ENCODE measurements at regions not wholly inside any gene's neighbourhood (a gene's known extent, or its start where the extent isn't known, plus 50 kb on each side); places are given as distances from the start of the nearest gene placed in this dataset.
"Not testable (repeated sequence)": the region's sequence is repeated elsewhere in the genome, so short reads cannot be mapped to it uniquely, and the experiment has no call there.

DNA sequence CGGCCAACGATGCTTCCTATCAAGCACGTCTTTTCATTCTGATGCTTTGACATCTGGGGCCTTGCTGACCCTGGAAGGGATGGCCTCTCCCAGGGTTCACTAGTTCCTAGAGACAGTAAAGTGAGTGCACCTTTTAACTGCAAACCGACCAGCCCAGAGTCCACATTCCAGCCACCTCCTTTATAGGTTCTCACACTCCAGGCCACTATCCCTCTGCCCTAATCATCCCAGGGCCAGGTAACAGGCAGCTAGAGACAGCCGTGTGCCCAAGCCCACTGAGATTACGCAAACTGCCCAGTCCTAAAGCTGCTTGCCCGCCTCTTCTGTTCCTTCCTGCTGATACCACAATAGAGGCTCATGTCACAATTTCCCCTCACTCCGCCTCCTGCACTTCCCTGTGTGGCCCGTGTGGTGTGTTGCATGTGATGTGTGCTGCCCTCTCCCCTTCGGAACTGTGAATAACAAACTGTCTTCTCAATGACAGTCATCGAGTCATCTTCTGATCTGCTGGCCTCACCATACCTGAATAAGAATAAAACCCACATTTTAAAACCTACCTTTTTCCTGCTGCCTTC, 123.7 kb upstream of the EXOC2 start:
- DNase-seq (ENCODE audit: low read depth, low spot score): no peak

DNA sequence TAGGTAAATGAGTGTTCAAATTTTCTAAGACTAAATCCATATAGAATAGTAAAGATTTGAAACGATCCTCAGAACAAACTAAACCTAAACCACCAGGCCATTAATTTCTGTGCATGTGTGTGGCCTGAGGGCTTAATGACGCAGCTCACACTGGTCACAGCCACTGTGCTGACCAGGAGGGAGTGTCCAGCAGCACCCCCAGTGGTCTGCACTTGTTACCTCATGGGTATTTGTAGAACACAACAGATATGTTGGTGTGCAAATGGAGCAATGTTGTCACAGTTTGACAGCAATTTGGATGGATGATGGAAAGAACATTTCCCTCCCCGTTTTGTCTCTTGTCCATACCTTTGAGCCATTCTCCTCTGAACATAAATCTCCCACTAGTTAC, 122.4 kb upstream of the EXOC2 start:
- no peak for DNase-seq (ENCODE audit: low read depth, low spot score)

DNA sequence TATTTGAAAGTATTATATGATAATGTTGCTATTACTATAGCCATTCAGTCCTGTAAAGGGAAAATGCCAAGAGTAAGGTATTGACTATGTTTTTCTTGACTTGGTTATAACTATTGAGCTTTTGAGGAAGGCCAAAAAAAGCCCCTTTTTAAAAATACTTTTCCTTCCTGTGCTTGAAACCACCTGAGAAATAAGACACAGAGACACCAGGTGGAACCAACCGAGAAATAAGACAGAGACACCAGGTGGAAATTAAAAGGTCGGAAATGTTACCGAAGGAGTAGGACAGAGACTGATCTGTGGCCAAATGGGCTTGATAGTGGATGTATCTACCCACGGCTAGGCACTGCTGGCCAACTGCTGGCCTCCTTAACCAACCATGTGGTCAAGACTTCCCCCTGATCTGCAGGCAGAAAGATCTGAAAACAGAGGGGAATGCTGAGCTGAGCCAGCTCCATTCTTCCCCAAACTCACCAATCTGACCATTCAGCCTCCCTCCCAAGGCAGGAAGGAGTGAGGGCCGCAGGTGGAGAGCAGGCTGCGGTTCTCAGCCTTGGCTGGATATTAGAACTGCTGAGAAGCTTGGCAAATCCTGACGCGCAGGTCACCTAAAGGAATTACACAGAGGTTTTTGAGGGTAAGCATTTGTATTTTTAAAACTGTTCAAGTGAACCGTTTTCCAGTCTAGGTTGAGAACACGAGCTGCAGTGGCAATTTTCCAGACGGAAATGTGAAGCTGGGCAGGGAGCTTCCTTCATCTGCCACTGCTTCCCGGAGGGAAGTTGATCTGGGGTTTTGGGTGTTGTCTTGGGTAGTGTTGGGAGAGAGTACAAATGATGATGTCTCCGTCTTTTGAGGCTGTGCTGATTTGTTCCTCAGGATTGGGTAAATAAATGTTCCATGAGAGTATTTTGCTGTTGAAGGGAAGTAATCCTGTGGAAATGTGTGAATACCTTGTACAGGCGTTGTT, 121.7 kb upstream of the EXOC2 start:
- DNase-seq (ENCODE audit: low read depth, low spot score): no peak

GRCh38 chr6:811831-812230, 118.9 kb upstream of the EXOC2 start:
- no peak for DNase-seq (ENCODE audit: low read depth, low spot score)

DNA sequence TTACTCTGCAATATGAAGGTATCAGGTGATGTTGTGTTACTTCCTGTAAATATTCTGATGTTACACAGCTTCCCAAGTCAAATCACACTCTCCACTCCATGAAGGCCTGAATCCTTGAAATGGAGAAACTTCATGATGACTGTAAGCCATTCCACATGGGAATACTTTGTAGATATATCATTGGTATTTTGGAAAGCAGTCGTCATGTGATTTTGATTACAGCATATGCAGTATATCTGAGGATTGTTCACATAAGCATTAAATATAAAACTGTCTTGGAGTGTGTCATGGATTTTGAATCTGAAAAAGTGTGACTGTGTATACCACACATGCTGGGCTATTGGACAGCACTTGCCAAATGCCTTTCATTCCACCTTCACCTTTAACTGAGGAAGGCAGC, 118.3 kb upstream of the EXOC2 start:
- DNase-seq (ENCODE audit: low read depth, low spot score): no peak

GRCh38 chr6:804771-805170, 111.8 kb upstream of the EXOC2 start:
- no peak for DNase-seq (ENCODE audit: low read depth, low spot score)

DNA sequence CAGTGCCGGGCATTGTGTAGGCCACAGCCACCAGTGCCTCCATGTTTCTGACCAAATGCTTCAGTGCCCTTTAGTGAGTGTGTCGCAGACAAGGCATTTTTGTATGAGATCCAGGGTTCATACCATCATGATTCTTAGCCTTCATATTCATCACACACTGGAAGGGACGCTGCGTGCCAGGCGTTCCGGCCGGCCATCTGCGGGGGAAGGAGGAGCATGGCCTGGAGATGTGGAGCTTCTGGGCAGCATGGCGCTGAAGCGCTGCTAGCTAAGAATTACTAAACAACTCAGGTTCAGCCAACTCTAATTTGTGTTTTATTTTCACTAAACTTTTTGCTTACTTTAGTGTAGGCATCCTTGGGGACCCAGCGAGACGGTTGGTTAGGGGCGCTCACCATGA, 111.4 kb upstream of the EXOC2 start:
- no peak for DNase-seq (ENCODE audit: low read depth, low spot score)

DNA sequence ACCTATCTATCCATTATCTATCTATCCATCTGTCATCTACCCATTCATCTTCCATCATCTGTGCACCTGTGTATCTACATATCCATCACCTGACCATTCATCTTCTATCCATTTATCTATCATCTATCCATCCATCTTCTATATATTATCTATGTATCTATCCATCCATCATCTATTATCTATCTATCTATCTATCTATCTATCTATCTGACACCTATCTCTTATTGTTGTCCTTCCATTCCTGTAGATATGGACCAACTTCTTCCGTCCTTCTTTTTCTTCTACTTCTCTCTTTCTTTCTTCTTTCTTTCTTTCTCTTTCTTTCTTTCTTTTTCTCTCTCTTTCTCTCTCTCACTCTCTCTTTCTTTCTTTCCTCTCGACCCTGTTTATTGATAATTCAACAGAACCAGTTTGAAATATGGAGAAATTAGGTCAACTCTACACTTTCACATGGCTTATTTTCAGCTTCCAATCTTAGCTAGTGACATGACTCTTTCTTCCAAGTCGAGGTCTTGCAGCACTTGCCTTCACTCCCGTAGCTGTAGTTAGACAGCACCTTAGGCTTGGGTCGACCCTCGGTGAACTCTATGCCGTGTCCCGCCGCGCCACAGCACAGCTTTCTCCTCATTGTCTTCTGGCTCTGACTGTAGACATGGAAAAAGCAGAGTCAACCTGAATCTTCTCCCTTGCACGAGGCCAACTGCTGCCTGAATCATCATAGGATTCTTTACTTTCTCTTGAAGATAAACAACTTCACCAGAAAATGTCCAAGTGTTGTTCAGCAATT, 110.4 kb upstream of the EXOC2 start:
- DNase-seq (ENCODE audit: low read depth, low spot score): no peak

DNA sequence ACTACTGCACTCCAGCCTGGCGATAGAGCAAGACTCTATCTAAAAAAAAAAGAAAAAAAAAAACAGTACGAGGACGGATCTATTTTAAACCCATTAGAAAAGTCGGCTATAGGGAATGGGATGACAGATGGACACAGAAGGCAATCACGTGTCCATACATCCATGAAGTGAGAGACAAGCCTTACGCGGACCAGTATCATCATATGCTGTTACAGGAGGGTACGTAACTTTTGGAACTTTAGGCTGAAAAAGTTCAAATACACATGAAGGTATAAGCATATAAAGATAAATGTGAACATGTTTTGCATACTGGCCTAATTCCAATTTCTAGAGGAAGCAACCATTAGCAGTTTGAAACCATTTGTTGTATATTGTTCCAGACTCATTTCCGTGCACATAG, 109.8 kb upstream of the EXOC2 start:
- DNase-seq (ENCODE audit: low read depth, low spot score): no peak

DNA sequence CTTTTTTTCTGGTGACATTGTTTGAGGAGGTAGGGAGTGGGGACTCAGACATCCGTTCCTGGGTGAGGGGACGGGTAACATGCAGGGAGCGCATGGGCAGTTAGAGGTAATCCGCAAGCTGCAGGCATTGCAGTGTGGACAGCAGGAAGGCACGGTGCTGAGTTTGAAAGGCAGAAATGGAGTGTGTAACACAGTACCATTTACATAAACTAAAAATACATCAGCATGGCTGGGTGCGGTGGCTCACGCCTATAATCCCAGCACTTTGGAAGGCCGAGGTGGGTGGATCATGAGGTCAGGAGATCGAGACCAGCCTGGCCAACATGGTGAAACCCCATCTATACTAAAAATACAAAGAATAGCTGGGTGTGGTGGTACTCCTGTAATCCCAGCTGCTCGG, 109.3 kb upstream of the EXOC2 start:
- DNase-seq (ENCODE audit: low read depth, low spot score): not testable (repeated sequence)

- DNase-seq (ENCODE audit: low read depth, low spot score): no peak
These were observed 106.8 kb upstream of the EXOC2 start for GRCh38 chr6:799769-800168.

DNA sequence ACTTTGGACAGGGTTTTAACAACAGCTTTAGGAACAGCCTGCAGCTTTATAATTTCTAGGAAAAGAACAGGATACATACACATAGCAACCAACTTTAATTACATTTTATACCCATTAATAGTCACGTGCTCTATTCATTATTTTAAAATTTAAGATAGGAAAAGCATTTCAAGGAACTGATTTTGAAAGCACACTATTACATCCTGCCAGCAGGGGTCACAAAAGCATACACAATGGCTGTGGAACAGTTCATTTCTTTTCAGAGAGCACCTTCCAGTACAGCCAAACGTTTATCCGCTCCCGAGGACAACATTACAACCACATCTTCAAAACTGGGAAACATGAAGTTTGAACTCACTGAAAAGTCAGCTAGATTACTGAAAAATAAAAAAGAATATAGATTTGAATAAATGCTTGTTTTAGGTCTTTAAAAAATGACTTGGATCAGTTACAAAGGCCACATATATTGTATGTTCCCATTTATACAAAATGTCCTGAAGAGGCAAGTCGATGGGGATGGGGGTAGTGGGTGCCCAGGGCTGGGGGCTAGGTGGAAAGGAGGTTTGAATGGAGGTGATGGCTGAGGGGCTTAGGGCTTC, 104.6 kb upstream of the EXOC2 start:
- DNase-seq (ENCODE audit: low read depth, low spot score): peak; percentile 74

DNA sequence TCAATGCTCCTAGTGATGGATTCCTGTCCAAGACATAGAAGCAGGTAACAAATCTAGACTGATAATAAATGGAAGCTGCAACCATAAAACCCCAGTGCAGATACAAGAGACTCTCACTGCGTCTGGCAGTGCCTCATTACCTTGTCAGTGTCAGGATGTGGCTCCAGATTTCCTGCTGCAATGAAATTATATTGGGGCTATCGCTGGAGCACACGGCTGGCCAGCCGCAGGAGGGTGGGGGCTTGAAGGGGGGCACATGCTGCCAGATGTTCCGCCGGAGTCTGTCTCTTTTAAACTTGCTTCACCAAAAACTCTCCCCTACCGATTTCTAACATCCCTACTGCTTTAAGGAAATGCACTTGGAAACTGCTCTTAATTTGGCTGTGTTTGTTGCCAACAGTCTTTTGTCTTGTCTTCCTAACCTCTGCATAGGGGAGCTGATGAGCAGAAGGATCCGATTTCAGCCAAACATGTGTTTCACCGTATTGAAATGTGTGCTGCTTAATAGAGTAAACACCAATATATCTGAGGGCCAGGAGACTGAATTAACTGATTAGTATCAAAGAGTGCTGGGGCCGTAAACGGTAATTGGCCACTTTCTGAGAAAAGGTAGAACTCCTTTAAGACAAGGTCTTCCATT, 102.2 kb upstream of the EXOC2 start:
- no peak for DNase-seq (ENCODE audit: low read depth, low spot score)

DNA sequence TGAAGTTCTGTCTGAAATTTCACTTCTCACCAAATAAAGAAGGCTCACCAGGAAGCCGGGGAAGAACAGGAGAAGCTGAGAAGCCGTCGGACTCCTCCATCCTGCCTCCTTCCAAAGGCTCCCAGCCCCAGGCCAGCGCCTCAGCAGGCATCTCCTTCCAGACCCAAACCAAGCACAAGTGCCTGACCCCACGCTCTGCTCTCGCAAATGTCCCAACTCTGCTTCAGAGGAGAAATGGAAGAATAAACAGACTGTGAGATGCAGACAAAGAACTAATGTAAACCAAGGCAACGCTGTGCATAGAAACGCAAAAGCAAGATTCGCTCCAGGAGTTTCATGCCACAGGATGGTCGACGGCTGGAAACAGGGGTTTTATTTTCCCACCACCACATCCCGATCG, 100.3 kb upstream of the EXOC2 start:
- no peak for DNase-seq (ENCODE audit: low read depth, low spot score)

- no peak for DNase-seq (ENCODE audit: low read depth, low spot score)
These were observed 99.7 kb upstream of the EXOC2 start for GRCh38 chr6:792662-793061.

GRCh38 chr6:788058-788457, 95.1 kb upstream of the EXOC2 start:
- DNase-seq (ENCODE audit: low read depth, low spot score): no peak

GRCh38 chr6:786946-787763, 94.2 kb upstream of the EXOC2 start:
- no peak for DNase-seq (ENCODE audit: low read depth, low spot score)

DNA sequence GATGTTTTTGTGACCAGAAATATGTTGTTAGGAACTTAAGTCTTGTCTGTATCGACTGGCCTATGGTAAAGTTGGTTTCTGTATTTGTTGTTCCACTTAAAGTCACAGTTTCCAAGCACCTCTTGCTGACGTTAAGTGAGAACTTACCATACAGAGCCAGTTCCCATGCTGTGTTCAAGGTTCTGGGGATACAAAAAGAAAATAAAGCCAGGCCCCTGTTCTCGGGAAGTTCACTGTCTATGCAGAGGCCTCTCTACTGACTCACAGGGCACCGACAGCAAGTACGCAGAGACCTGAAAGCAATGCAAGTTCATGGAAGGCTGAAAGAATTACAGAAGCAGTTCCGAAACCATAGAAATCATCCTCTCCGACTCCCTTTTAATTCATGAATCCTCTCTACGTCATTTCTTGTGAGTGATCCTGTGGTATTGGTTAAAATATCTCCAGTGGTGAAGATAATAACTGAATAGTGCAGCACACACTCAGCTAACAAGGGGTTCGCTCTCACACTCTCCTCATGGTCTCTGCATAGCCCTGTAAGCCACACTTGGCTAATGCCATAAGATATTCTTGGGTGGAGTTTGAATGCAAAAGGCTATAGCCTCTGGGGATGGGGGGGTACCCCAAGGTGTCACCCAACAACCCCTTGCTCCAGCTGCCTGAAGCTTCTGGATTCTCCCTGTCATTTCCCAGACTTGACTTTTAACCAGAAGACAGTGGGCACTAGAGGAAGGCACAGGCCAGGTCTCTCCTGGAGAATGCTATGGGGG, 91.2 kb upstream of the EXOC2 start:
- DNase-seq (ENCODE audit: low read depth, low spot score): no peak

- no peak for DNase-seq (ENCODE audit: low read depth, low spot score)
These were observed 89.2 kb upstream of the EXOC2 start for GRCh38 chr6:782141-782540.

Measured in astrocyte of the hippocampus (primary cell).